Thymus (tissue), 11 donors: ENCODE measurements at regions not wholly inside any gene's neighbourhood (a gene's known extent, or its start where the extent isn't known, plus 50 kb on each side); places are given as distances from the start of the nearest gene placed in this dataset.
"Not testable (repeated sequence)": the region's sequence is repeated elsewhere in the genome, so short reads cannot be mapped to it uniquely, and the experiment has no call there.

Experiments used
- DNase-seq, 9 donors: peaks; one replicate each; pipeline ENCODE4 v3.0.0-alpha.2; 2013; ENCODE audit warnings: low spot score in 9 of 9, low read depth in 6 of 9, missing footprints in 1 of 9
- H3K27ac ChIP-seq, 2 donors: one replicate each; pipeline ENCODE4 v1.5.1; 2013; ENCODE audit warnings: control low read depth in 1 of 2, low read depth in 1 of 2, low read length in 1 of 2, mild to moderate bottlenecking in 1 of 2, moderate library complexity in 1 of 2
- H3K27me3 ChIP-seq, 2 donors: one replicate each; pipeline ENCODE4 v1.5.1; 2013; ENCODE audit warnings: low read length in 1 of 2; ENCODE audit not compliant: control insufficient read depth in 2 of 2, insufficient read depth in 1 of 2
- H3K36me3 ChIP-seq, 2 donors: one replicate each; pipeline ENCODE4 v1.5.1; 2013; ENCODE audit warnings: low read length in 1 of 2, mild to moderate bottlenecking in 1 of 2, moderate library complexity in 1 of 2; ENCODE audit not compliant: control insufficient read depth in 2 of 2, insufficient read depth in 2 of 2
- H3K4me1 ChIP-seq, 2 donors: one replicate each; pipeline ENCODE4 v1.5.1; 2013; ENCODE audit warnings: low read length in 2 of 2; ENCODE audit not compliant: control insufficient read depth in 2 of 2, insufficient read depth in 2 of 2
- H3K4me3 ChIP-seq, 2 donors: one replicate each; pipeline ENCODE4 v1.5.1; 2013; ENCODE audit warnings: low read length in 2 of 2, control low read depth in 1 of 2, mild to moderate bottlenecking in 1 of 2
- H3K9me3 ChIP-seq, 2 donors: one replicate each; pipeline ENCODE4 v1.5.1; 2013; ENCODE audit warnings: low read length in 1 of 2, mild to moderate bottlenecking in 1 of 2; ENCODE audit not compliant: control insufficient read depth in 2 of 2, insufficient read depth in 1 of 2
- WGBS: extraction: QIAGEN DNeasy Blood & Tissue Kit; methylation state at CpG from one replicate; pipeline ENCODE4 v1.1.7; 2013; 5-methylcytosine and 5-hydroxymethylcytosine counted together
- donor health status: healthy.

- Histone ChIP-seq H3K36me3 (no peaks in the 10 kb centered on the region), H3K27me3 (no peaks in the 10 kb centered on the region), H3K9me3 (no peaks in the 10 kb centered on the region), H3K4me3 (no peak overlapping the region), H3K4me1 (no peaks in the 10 kb centered on the region), H3K27ac (no peak overlapping the region)
- 95% methylated on average over 5 of the region's 5 CpGs for WGBS
- no peak for DNase-seq
Measured at GRCh38 chr3:127079211-127079610, 96.3 kb downstream of the PLXNA1 start.

- H3K4me3 ChIP-seq = no peak overlapping the region
- no peaks in the 10 kb centered on the region for H3K9me3 ChIP-seq
- WGBS = 89% methylated on average over 12 of the region's 12 CpGs
- DNase-seq = no peak
- no peak overlapping the region for H3K27ac ChIP-seq
- no peaks in the 10 kb centered on the region for H3K4me1 ChIP-seq
- no peaks in the 10 kb centered on the region for H3K36me3 ChIP-seq
- H3K27me3 ChIP-seq = no peaks in the 10 kb centered on the region
Measured at GRCh38 chr3:127081001-127081720, 98.2 kb downstream of the PLXNA1 start.

DNA sequence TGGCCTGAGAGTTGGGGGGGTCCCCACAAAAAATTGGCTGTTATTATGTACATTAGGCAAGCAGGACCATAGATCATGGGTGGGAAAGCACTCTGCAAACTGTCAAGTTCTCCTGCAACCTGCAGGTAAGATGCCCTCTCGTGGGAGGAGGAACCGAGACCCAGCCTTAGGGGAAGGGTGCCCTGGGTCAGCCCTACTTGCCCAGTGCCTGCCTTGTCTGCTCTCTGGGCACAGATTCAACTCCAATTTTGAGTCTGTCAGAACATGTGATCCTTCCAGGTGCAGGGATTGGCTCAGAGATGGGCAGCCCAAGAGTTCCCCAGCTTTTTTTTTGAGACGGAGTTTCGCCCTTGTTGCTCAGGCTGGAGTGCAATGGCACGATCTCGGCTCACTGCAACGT lies 99.2 kb downstream of the PLXNA1 start:
- no peaks in the 10 kb centered on the region for H3K36me3 ChIP-seq
- no peak overlapping the region for H3K27ac ChIP-seq
- 92% methylated on average over 7 of the region's 7 CpGs for WGBS
- H3K4me3 ChIP-seq = no peak overlapping the region
- no peaks in the 10 kb centered on the region for H3K27me3 ChIP-seq
- DNase-seq = no peak
- H3K9me3 ChIP-seq = no peaks in the 10 kb centered on the region
- no peaks in the 10 kb centered on the region for H3K4me1 ChIP-seq

- Histone ChIP-seq H3K27ac (no peak overlapping the region), H3K9me3 (no peaks in the 10 kb centered on the region), H3K36me3 (no peaks in the 10 kb centered on the region), H3K4me3 (no peak overlapping the region), H3K27me3 (no peaks in the 10 kb centered on the region), H3K4me1 (peaks cover 0 to 3% of the 10 kb centered on the region in 2 donors)
- no peak for DNase-seq
- WGBS = 81% methylated on average over 12 of the region's 12 CpGs
Measured at GRCh38 chr3:127083778-127084397, 101.0 kb downstream of the PLXNA1 start.

- H3K9me3 ChIP-seq = no peaks in the 10 kb centered on the region
- H3K36me3 ChIP-seq = no peaks in the 10 kb centered on the region
- H3K4me1 ChIP-seq = peaks cover 0 to 9% of the 10 kb centered on the region in 2 donors
- no peak overlapping the region for H3K27ac ChIP-seq
- WGBS = 91% methylated on average over 10 of the region's 10 CpGs
- H3K27me3 ChIP-seq = no peaks in the 10 kb centered on the region
- no peak overlapping the region for H3K4me3 ChIP-seq
- no peak for DNase-seq
Measured at GRCh38 chr3:127084401-127084990, 101.6 kb downstream of the PLXNA1 start.

DNA sequence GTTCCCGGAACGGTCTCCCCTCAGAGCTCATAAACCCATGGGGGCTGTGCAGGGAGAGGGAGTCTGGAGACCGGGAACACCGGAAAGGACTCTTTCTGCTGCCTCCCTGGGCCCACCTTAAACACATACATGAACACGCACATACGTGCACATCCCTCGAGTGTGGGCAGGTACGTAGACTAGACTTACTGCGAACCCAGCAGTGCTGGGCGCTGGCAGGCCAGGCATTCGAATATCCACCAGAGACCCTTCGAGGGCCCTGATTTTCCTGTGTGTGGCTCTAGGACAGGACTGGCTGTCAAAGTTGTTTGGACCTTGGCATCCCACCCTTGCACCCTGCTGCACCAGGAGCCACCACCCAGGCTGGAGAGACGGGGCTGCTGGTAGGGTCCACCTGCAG lies 102.7 kb downstream of the PLXNA1 start:
- WGBS = 91% methylated on average over 13 of the region's 13 CpGs
- Histone ChIP-seq H3K9me3 (no peaks in the 10 kb centered on the region), H3K27me3 (no peaks in the 10 kb centered on the region), H3K27ac (no peak overlapping the region), H3K4me3 (no peak overlapping the region), H3K36me3 (no peaks in the 10 kb centered on the region), H3K4me1 (peaks cover 2 to 20% of the 10 kb centered on the region in 2 donors)
- DNase-seq = no peak

DNA sequence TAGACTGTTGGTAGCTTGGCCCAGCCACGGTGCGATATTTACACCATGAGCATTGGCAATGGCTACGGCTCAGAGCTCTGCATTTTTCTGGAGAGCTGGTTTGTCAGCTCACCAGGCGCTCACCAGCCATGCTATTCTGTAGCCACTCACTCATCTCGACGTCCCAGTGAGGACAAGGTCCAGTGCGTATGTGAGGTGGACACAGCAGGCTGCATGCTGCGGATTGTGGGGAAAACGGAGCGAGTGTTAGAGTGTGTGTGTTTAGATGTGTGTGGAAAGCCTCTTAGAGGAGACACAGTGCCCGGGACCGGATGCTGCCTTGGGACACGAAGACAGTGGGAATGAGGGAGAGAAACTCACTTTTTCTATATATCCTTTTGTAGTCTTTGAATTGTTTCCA lies 103.7 kb downstream of the PLXNA1 start:
- H3K9me3 ChIP-seq, H3K27me3 ChIP-seq, DNase-seq, H3K4me3 ChIP-seq, H3K36me3 ChIP-seq, H3K27ac ChIP-seq: not testable (repeated sequence)
- WGBS = 97% methylated on average over 13 of the region's 13 CpGs
- H3K4me1 ChIP-seq = peaks cover 5 to 30% of the 10 kb centered on the region in 2 donors

DNA sequence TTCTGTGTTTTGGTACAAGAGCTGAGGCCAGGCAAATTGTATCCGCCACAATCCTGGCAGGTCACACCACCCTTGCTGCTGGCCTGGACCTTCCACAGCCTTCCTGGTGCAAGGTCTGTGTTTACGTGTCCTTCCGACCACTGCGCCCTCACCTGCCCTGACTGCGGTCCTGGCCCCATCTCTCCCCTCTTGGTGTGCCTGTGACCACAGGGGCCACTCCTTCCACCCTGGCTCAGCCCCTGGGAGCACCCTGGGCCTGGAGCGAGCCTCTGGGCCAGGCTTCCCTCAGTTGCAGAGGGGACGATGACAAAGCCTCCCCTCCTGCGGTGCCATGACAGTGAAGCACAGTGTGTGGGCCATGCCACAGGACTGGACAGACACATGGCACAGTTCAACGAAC lies 104.5 kb downstream of the PLXNA1 start:
- DNase-seq = no peak
- peaks cover 5 to 32% of the 10 kb centered on the region in 2 donors for H3K4me1 ChIP-seq

DNA sequence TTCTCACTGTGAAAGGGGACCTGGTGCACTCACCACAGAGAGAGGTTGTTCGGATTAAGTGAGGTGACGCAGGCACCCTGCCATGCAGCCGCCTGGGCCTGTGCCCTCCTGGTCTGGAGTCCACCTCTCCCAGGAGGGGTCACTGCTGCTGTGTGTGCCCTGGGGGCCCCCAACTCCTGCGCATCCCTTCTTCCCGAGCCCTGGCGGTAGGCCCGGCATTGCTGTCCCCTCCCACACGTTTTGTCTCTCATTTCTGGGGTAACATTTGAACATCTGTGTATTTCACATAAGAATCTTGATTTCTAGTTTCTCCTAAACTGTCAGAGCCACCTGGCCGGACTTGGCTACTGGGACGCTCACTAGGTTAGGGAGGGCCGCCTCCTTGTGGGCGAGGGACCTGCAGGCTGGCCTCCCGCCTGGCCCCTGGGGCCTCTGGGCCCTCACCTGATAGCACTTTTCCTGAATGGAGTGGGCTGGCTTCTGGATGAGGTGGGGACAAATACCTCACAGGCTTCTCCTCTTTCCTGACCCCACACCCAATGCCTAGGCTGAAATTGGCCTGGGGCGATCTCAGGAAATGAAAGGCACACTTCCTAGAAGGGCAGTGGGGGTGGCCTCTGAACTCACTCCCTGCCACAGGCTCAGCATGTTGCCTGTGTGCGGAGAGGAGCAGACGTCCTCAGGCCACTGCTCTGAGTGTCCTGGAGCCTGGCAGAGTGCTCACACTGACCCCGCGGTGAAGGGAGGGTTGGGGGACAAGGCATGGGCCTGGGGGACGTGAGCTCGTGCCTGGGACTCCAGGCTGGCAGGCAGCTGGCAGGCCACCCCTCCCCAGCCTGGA lies 104.2 kb upstream of the PRR23E start:
- H3K27me3 ChIP-seq = no peaks in the 10 kb centered on the region
- H3K4me3 ChIP-seq = no peak overlapping the region
- WGBS = 93% methylated on average over 20 of the region's 20 CpGs
- H3K36me3 ChIP-seq = no peaks in the 10 kb centered on the region
- H3K4me1 ChIP-seq = peaks cover 5 to 32% of the 10 kb centered on the region in 2 donors
- H3K9me3 ChIP-seq = no peaks in the 10 kb centered on the region
- H3K27ac ChIP-seq = no peak overlapping the region
- DNase-seq = no peak

More for the DNA sequence above, 104.5 kb downstream of the PLXNA1 start:
- H3K4me3 ChIP-seq = no peak overlapping the region
- no peaks in the 10 kb centered on the region for H3K36me3 ChIP-seq
- no peaks in the 10 kb centered on the region for H3K9me3 ChIP-seq
- no peaks in the 10 kb centered on the region for H3K27me3 ChIP-seq
- 94% methylated on average over 9 of the region's 9 CpGs for WGBS
- H3K27ac ChIP-seq = no peak overlapping the region
